GM23248 (cell line): ENCODE measurements at regions not wholly inside any gene's neighbourhood (a gene's known extent, or its start where the extent isn't known, plus 50 kb on each side); places are given as distances from the start of the nearest gene placed in this dataset.

Source experiments
- DNase-seq: peaks from one replicate; pipeline ENCODE4 v3.0.0-alpha.2; 2015
- H2AFZ ChIP-seq: fragments of 200-600 bp; sonication (generic); 2 replicates; pipeline ENCODE4 v1.6.1; 2016; ENCODE audit warnings: antibody characterized with exemption
- H3F3A ChIP-seq: fragments of 200-600 bp; sonication (generic); 2 replicates; pipeline ENCODE4 v1.6.1; 2016; ENCODE audit warnings: mild to moderate bottlenecking, antibody characterized with exemption, mixed run types; ENCODE audit not compliant: insufficient read depth
- H3K27ac ChIP-seq: fragments of 200-600 bp; sonication (generic); 2 replicates; pipeline ENCODE4 v1.5.1; 2016; ENCODE audit warnings: mild to moderate bottlenecking
- H3K27me3 ChIP-seq: fragments of 200-600 bp; sonication (generic); replicated peaks from 2 replicates; pipeline ENCODE4 v1.6.1; 2016; ENCODE audit warnings: mild to moderate bottlenecking; ENCODE audit not compliant: insufficient read depth
- H3K36me3 ChIP-seq: fragments of 200-600 bp; sonication (generic); 2 replicates; pipeline ENCODE4 v1.6.1; 2016; ENCODE audit warnings: low read depth, mild to moderate bottlenecking
- H3K4me1 ChIP-seq: fragments of 200-600 bp; sonication (generic); 2 replicates; pipeline ENCODE4 v1.6.1; 2016; ENCODE audit warnings: mild to moderate bottlenecking; ENCODE audit not compliant: insufficient read depth
- H3K4me2 ChIP-seq: fragments of 200-600 bp; sonication (generic); one replicate; pipeline ENCODE4 v1.6.1; 2016; ENCODE audit warnings: mild to moderate bottlenecking; ENCODE audit not compliant: unreplicated experiment
- H3K4me3 ChIP-seq: fragments of 200-600 bp; sonication (generic); 2 replicates; pipeline ENCODE4 v1.5.1; 2016; ENCODE audit warnings: mild to moderate bottlenecking
- H3K79me2 ChIP-seq: fragments of 200-600 bp; sonication (generic); 2 replicates; pipeline ENCODE4 v1.6.1; 2016; ENCODE audit warnings: mild to moderate bottlenecking; ENCODE audit not compliant: insufficient read depth
- H3K9ac ChIP-seq: fragments of 200-600 bp; sonication (generic); 2 replicates; pipeline ENCODE4 v1.6.1; 2016; ENCODE audit warnings: mild to moderate bottlenecking
- H3K9me2 ChIP-seq: fragments of 200-600 bp; sonication (generic); 2 replicates; pipeline ENCODE4 v1.6.1; 2016; ENCODE audit warnings: mixed run types, mild to moderate bottlenecking, moderate library complexity; ENCODE audit not compliant: insufficient read depth
- H3K9me3 ChIP-seq: fragments of 200-600 bp; sonication (generic); one replicate; pipeline ENCODE4 v1.6.1; 2017; ENCODE audit warnings: low read depth
- H4K20me1 ChIP-seq: fragments of 200-600 bp; sonication (generic); 2 replicates; pipeline ENCODE4 v1.6.0; 2016; ENCODE audit not compliant: insufficient read depth
- EZH2 ChIP-seq: fragments of 200-600 bp; sonication (generic); IDR thresholded peaks from 2 replicates; pipeline ENCODE4 v1.6.1; 2018; ENCODE audit warnings: antibody characterized with exemption, mild to moderate bottlenecking; ENCODE audit not compliant: insufficient read depth, poor library complexity, severe bottlenecking
- EZH2phosphoT487 ChIP-seq: fragments of 200-600 bp; sonication (generic); IDR thresholded peaks from 2 replicates; pipeline ENCODE4 v1.6.1; 2018; ENCODE audit warnings: antibody characterized with exemption, moderate library complexity, mild to moderate bottlenecking, low read depth; ENCODE audit not compliant: insufficient read depth
- WGBS, 2 experiments: methylation state at CpG; one replicate each; pipeline ENCODE4 v1.1.6; 2015 to 2017; ENCODE audit warnings: low lambda C conversion rate in 2 of 2, low coverage in 1 of 2; ENCODE audit errors: missing lambda C conversion rate in 2 of 2; 5-methylcytosine and 5-hydroxymethylcytosine counted together
- in situ Hi-C: fragments of 300-500 bp; cut with MboI; formaldehyde crosslinking; loops from 2 replicates; pipeline ENCODE4 v1.15.0; 2020

DNA sequence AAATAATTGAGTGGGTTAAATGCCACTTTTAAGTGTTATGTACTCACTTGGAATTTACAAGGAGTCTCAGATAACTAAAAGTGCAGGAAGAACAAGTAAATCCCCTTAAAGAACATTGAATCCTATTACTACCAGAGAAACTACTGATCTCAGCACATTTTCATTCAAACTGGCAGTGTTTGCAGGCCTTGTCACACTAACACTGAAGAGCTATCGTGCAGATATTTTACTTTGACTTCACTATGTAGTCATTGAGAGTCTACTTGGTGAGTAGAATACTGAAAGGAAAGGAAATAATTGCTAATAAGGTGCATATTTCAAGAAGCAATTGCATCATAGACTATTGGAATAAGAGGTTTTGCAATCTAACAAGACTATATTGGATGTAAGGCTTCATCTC, 721.4 kb upstream of the CBLB start:
- Histone ChIP-seq H3K79me2 (no peaks in the 10 kb centered on the region), H3K9me3 (no peaks in the 10 kb centered on the region), H3K27me3 (no peaks in the 10 kb centered on the region), H3F3A (no peaks in the 10 kb centered on the region; the same call in 1 of the 2 replicates), H3K27ac (no peak overlapping the region), H3K9me2 (no peaks in the 10 kb centered on the region), H3K9ac (no peak overlapping the region), H4K20me1 (no peaks in the 10 kb centered on the region), H2AFZ (0 out of 2 replicates have a peak overlapping the region, but pooled peaks have one; percentile 18), H3K4me3 (no peak overlapping the region), H3K4me2 (no peak overlapping the region), H3K4me1 (peaks cover 8% of the 10 kb centered on the region; the same call in 1 of the 2 replicates), H3K36me3 (no peaks in the 10 kb centered on the region)
- in situ Hi-C loops = no loop called here
- DNase-seq = peak; percentile 46
- WGBS, 2 experiments = 22 to 35% methylated on average over 1 of the region's 1 CpG
- TF ChIP-seq EZH2phosphoT487 (no peak), EZH2 (no peak)

DNA sequence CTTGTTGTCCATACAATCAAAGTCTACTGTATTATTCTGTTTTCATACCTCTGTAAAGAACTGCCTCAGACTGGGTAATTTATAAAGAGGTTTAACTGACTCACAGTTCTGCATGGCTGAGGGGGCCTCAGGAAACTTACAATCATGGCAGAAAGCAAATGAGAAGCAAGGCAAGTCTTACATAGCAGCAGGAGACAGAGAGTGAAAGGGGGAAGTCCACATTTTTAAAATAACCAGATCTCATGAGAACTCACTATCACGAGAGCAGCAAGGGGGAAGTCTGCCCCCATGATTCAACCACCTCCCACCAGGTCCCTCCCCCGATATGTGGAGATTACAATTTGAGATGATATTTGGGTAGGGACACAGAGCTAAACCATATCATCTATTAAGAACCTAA, 724.6 kb upstream of the CBLB start:
- Histone ChIP-seq H3K9ac (no peak overlapping the region), H3K4me3 (no peak overlapping the region), H2AFZ (no peak overlapping the region; the same call in 1 of the 2 replicates), H3K4me1 (peaks cover 8% of the 10 kb centered on the region; the same call in 1 of the 2 replicates), H3K9me3 (peaks cover 8% of the 10 kb centered on the region), H3K36me3 (no peaks in the 10 kb centered on the region), H3K27me3 (no peaks in the 10 kb centered on the region), H3K79me2 (no peaks in the 10 kb centered on the region), H3K27ac (no peak overlapping the region), H3K9me2 (no peaks in the 10 kb centered on the region), H4K20me1 (no peaks in the 10 kb centered on the region), H3F3A (no peaks in the 10 kb centered on the region; the same call in 1 of the 2 replicates), H3K4me2 (no peak overlapping the region)
- TF ChIP-seq EZH2 (no peak), EZH2phosphoT487 (no peak)
- in situ Hi-C loops = no loop called here
- 88 to 93% methylated on average over 2 of the region's 2 CpGs for WGBS, 2 experiments
- DNase-seq = no peak

DNA sequence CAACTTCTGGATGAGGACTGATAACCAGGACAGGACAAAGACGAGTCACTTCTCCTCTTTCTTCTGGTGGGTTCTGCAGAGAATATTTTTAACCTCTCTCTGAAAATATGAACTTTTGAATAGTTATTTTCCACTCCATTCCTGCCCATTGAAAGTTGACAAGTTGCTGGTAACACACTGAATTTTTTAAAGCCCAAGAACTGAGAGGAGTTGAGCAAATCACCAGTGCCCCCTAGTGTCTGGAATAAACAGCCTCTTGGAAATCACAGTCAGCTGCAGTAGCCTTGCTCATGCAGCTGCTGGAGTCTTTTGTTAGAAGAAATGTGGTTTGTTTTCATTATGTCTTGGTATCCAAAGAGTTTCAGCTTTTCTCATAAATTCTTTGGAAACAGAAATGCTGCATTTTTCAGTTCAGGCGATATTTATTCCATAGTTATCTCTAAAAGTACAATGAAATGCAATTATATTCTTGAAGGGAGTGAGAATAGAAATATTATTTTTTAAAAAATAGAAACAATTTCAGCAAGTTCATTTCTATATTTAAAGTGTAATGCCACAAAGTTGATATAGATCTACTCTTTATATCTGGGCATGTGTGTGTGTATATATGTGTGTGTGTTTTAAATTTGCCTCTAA, 741.0 kb upstream of the CBLB start:
- H3F3A ChIP-seq = peaks cover 22% of the 10 kb centered on the region
- H3K79me2 ChIP-seq = no peaks in the 10 kb centered on the region
- H2AFZ ChIP-seq = peak overlapping the region; percentile 70
- H3K9me2 ChIP-seq = no peaks in the 10 kb centered on the region
- WGBS, 2 experiments = 0 to 3% methylated on average over 2 of the region's 2 CpGs
- DNase-seq = peak; percentile 86
- no peaks in the 10 kb centered on the region for H3K27me3 ChIP-seq
- peak overlapping the region; percentile 48 for H3K27ac ChIP-seq
- no peaks in the 10 kb centered on the region for H3K36me3 ChIP-seq
- peak overlapping the region; percentile 52 for H3K4me2 ChIP-seq
- in situ Hi-C loops = loop anchor here (10.0 kb wide), 1 partner anchor 925 kb away; no protein-coding TSS in a partner anchor
- TF ChIP-seq EZH2phosphoT487 = no peak
- no peak for TF ChIP-seq EZH2
- H3K4me3 ChIP-seq = no peak overlapping the region
- no peaks in the 10 kb centered on the region for H4K20me1 ChIP-seq
- H3K4me1 ChIP-seq = peaks cover 31% of the 10 kb centered on the region
- no peaks in the 10 kb centered on the region for H3K9me3 ChIP-seq
- H3K9ac ChIP-seq = peak overlapping the region; percentile 20; the same call in 1 of the 2 replicates

DNA sequence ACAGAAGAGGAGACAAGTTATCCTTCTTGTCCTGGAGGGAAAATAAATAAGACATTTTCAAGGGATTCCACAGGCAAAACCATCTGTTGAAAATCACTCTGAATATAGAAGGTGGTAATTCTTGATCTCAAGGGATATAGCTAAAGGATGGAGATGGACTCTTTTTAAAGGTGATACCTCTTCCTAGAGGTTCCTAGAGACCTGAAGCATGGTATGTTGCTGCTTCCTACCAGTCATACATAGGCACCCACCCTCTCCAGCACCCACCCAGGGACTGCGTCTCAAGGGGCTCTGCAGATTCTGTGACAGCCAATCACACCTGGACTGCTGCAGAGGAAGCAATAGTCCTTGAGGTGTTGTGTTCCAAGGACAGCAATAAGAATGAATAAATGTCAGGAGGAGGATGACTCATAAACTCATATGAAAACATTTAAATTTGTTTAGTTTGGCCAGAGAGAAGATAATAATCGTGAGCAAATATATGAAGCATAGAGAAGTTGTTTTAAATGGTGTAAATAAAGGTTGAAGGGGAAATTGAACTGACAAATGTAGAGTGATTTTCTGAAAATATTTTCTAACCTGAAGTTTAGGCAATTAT, 741.6 kb upstream of the CBLB start:
- no peaks in the 10 kb centered on the region for H3K27me3 ChIP-seq
- no peak overlapping the region for H2AFZ ChIP-seq
- peaks cover 31% of the 10 kb centered on the region for H3K4me1 ChIP-seq
- 32 to 46% methylated on average over 2 of the region's 2 CpGs for WGBS, 2 experiments
- DNase-seq = peak; percentile 69
- H3K4me2 ChIP-seq = peak overlapping the region; percentile 52
- 0 out of 2 replicates have a peak overlapping the region, but pooled peaks have one; percentile 16 for H3K4me3 ChIP-seq
- TF ChIP-seq EZH2phosphoT487 = no peak
- TF ChIP-seq EZH2 = no peak
- H3K9ac ChIP-seq = 0 out of 2 replicates have a peak overlapping the region, but pooled peaks have one; percentile 20
- H3K9me2 ChIP-seq = no peaks in the 10 kb centered on the region
- H3K36me3 ChIP-seq = no peaks in the 10 kb centered on the region
- no peaks in the 10 kb centered on the region for H3K9me3 ChIP-seq
- H3K27ac ChIP-seq = peak overlapping the region; percentile 48
- no peaks in the 10 kb centered on the region for H3K79me2 ChIP-seq
- peaks cover 22% of the 10 kb centered on the region for H3F3A ChIP-seq
- no peaks in the 10 kb centered on the region for H4K20me1 ChIP-seq
- in situ Hi-C loops = no loop called here
